A549 (cell line): ENCODE measurements at regions not wholly inside any gene's neighbourhood (a gene's known extent, or its start where the extent isn't known, plus 50 kb on each side); places are given as distances from the start of the nearest gene placed in this dataset.

Experiments
- ATAC-seq, 2 experiments: fragments of 200-7000 bp in 1 of 2; fragments of >200 bp in 1 of 2; cut with Nextera tagmentation in 1 of 2; cut with Tn5 transposase in 1 of 2; 3 replicates each; pipeline versions ENCODE4 v1.8.0 to v1.9.1; 2018 to 2020; ENCODE audit warnings: mild to moderate bottlenecking in 1 of 2, moderate library complexity in 1 of 2
- CTCF ChIA-PET: fragments of 300-600 bp; sonication (Branson Sonifier 250); formaldehyde crosslinking; extraction: SDS; loops from one replicate; lab custom pipeline; 2021; ENCODE audit warnings: antibody characterized with exemption, inconsistent platforms; lab: Yijun Ruan, JAX
- POLR2A ChIA-PET: fragments of 350-600 bp; formaldehyde crosslinking; extraction: SDS; loops from one replicate; lab custom pipeline; 2021; ENCODE audit warnings: antibody characterized with exemption, inconsistent platforms; lab: Yijun Ruan, JAX
- DNase-seq, 2 experiments: peaks; one replicate each; pipeline versions ENCODE4 v3.0.0 to v3.0.0-alpha.2; 2011 to 2016; ENCODE audit warnings: low read depth in 1 of 2, low spot score in 1 of 2
- FAIRE-seq: peaks from 2 replicates; lab custom pipeline; 2011; peaks lifted over from hg19 to GRCh38; lab: Jason Lieb, UNC
- H3K27ac ChIP-seq, 2 experiments: fragments of >200 bp; sonication (Bioruptor Twin); formaldehyde crosslinking; 3 replicates each; pipeline ENCODE4 v1.5.1; 2016 to 2017
- H3K4me1 ChIP-seq: fragments of >200 bp; sonication (Bioruptor Twin); formaldehyde crosslinking; 3 replicates; pipeline ENCODE4 v1.6.1; 2016
- H3K4me2 ChIP-seq: fragments of >200 bp; sonication (Bioruptor Twin); formaldehyde crosslinking; 3 replicates; pipeline ENCODE4 v1.6.1; 2016
- H3K4me3 ChIP-seq: fragments of >200 bp; sonication (Bioruptor Twin); formaldehyde crosslinking; 3 replicates; pipeline ENCODE4 v1.5.1; 2016
- H3K9me3 ChIP-seq: fragments of >200 bp; sonication (Bioruptor Twin); formaldehyde crosslinking; 3 replicates; pipeline ENCODE4 v1.6.1; 2016
- BHLHE40 ChIP-seq: IDR thresholded peaks from 2 replicates; pipeline ENCODE4 v1.6.1; 2012; ENCODE audit warnings: low read depth, low read length, inconsistent platforms
- CBX8 ChIP-seq: fragments of 200-600 bp; sonication (generic); IDR thresholded peaks from 2 replicates; pipeline ENCODE4 v1.6.1; 2016
- CHD4 ChIP-seq: fragments of 200-600 bp; sonication (generic); IDR thresholded peaks from 2 replicates; pipeline ENCODE4 v1.6.1; 2016; ENCODE audit warnings: antibody characterized with exemption, mild to moderate bottlenecking, borderline replicate concordance
- EHMT2 ChIP-seq: fragments of 200-600 bp; sonication (generic); IDR thresholded peaks from 2 replicates; pipeline ENCODE4 v1.6.1; 2016; ENCODE audit warnings: antibody characterized with exemption, low read depth, mild to moderate bottlenecking, moderate library complexity
- ESRRA ChIP-seq: fragments of 150-350 bp; IDR thresholded peaks from 2 replicates; pipeline ENCODE4 v1.6.1; 2014; ENCODE audit warnings: mild to moderate bottlenecking, low read length, borderline replicate concordance
- HOXA7 ChIP-seq: fragments of 250-450 bp; sonication (Bioruptor Pico); IDR thresholded peaks from 2 replicates; pipeline ENCODE4 v1.5.0; 2020; ENCODE audit warnings: mild to moderate bottlenecking, moderate library complexity
- HOXB5 ChIP-seq: fragments of 250-450 bp; sonication (Bioruptor Pico); IDR thresholded peaks from 2 replicates; pipeline ENCODE4 v1.5.0; 2020; ENCODE audit warnings: mild to moderate bottlenecking, moderate library complexity
- JUN ChIP-seq, 2 experiments: fragments of >200 bp; sonication (Bioruptor Twin); formaldehyde crosslinking; IDR thresholded peaks; 2 replicates in 1 of 2; 3 replicates in 1 of 2; pipeline ENCODE4 v1.6.1; 2016 to 2017
- JUNB ChIP-seq: fragments of >200 bp; sonication (Bioruptor Twin); formaldehyde crosslinking; IDR thresholded peaks from 2 replicates; pipeline ENCODE4 v1.6.1; 2016
- KDM5A ChIP-seq: fragments of 200-600 bp; sonication (generic); IDR thresholded peaks from 2 replicates; pipeline ENCODE4 v1.6.1; 2016; ENCODE audit warnings: antibody characterized with exemption, mild to moderate bottlenecking
- MAZ ChIP-seq: fragments of 150-350 bp; IDR thresholded peaks from 2 replicates; pipeline ENCODE4 v1.6.1; 2014; ENCODE audit warnings: antibody characterized with exemption, low read depth, low read length, borderline replicate concordance
- MYC ChIP-seq: IDR thresholded peaks from 2 replicates; pipeline ENCODE4 v1.6.1; 2012; ENCODE audit warnings: mild to moderate bottlenecking, inconsistent platforms, low read length, improper control_type of control experiment, borderline replicate concordance
- RFX5 ChIP-seq: fragments of 450-650 bp; IDR thresholded peaks from 2 replicates; pipeline ENCODE4 v1.7.1; 2014; ENCODE audit warnings: antibody characterized with exemption, mild to moderate bottlenecking, moderate library complexity
- ZFP36 ChIP-seq: fragments of 450-650 bp; IDR thresholded peaks from 2 replicates; pipeline ENCODE4 v1.6.1; 2014; ENCODE audit warnings: borderline replicate concordance; ENCODE audit not compliant: partially characterized antibody
- WGBS: methylation state at CpG from one replicate; pipeline ENCODE4 v1.1.6; 2017; ENCODE audit errors: missing lambda C conversion rate; 5-methylcytosine and 5-hydroxymethylcytosine counted together
- TF ChIP-seq, protein P1 (sequence below): IDR thresholded peaks from 2 replicates; pipeline ENCODE4 v1.6.1; 2012
- TF ChIP-seq, protein P2 (sequence below): fragments of 250-450 bp; sonication (Bioruptor Pico); IDR thresholded peaks from 2 replicates; pipeline ENCODE4 v1.5.0; 2021; ENCODE audit warnings: mild to moderate bottlenecking, moderate library complexity, borderline replicate concordance
- TF ChIP-seq, protein P3 (sequence below): fragments of 250-450 bp; sonication (Bioruptor Pico); IDR thresholded peaks from 2 replicates; pipeline ENCODE4 v1.5.0; 2020; ENCODE audit warnings: low read depth, mild to moderate bottlenecking, moderate library complexity
- TF ChIP-seq, protein P4 (sequence below): fragments of 150-350 bp; IDR thresholded peaks from 2 replicates; pipeline ENCODE4 v1.6.1; 2014; ENCODE audit warnings: low read depth, mild to moderate bottlenecking, low read length
- TF ChIP-seq, protein P5 (sequence below): fragments of >200 bp; sonication (Bioruptor Twin); formaldehyde crosslinking; IDR thresholded peaks from 3 replicates; pipeline ENCODE4 v1.5.1; 2016

DNA sequence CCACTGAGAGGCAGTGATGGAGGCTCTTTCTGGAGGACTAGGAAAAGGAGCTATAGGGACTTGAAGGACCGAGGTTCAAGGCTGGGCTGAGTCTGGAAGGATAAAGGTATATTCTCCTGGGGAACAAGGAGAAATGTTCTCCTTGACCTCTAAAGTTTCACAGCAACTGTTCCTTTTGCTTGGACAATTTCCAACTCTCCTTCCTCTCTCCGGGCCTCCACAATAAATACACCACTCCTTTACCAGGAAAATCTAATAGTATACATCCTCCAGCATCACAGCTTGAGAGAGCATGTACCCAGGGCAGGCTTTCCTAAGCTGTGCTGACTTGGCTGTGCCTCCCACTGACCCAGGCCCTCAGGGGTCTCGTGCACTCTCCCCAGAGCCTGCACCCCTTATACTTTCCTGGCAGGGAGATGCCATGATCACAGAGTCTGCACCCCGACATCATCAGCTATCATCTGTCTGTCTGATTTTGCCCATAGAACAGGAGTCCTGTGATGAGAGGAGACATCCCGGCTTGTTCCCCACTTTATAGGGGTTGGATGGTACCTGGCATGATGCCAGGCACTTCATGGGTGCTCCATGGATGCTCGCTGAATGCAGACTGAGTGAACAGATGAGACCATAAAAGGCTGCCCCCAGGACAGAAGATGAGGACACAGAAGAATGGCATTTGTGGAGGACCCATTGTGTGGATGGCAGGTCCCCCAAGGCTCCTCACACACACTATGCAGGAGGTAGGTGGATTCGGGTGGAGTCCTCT, 582.6 kb upstream of the CDH5 start:
- Histone ChIP-seq H3K4me2 (no peak overlapping the region), H3K27ac (no peak overlapping the region), H3K4me1 (no peaks in the 10 kb centered on the region), H3K9me3 (no peaks in the 10 kb centered on the region), H3K4me3 (no peak overlapping the region)
- WGBS = 4% methylated on average over 7 of the region's 7 CpGs
- CTCF ChIA-PET = no interaction called here
- POLR2A ChIA-PET = no interaction called here
- ATAC-seq (no peak), DNase-seq (no peak), FAIRE-seq (no peak)
- no peak for TF ChIP-seq MYC
- TF ChIP-seq, protein P1, sequence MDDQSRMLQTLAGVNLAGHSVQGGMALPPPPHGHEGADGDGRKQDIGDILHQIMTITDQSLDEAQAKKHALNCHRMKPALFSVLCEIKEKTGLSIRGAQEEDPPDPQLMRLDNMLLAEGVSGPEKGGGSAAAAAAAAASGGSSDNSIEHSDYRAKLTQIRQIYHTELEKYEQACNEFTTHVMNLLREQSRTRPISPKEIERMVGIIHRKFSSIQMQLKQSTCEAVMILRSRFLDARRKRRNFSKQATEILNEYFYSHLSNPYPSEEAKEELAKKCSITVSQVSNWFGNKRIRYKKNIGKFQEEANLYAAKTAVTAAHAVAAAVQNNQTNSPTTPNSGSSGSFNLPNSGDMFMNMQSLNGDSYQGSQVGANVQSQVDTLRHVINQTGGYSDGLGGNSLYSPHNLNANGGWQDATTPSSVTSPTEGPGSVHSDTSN = no peak
- TF ChIP-seq JUN (IDR thresholded peaks at IDR 0.05) = no peak
- TF ChIP-seq, protein P2, sequence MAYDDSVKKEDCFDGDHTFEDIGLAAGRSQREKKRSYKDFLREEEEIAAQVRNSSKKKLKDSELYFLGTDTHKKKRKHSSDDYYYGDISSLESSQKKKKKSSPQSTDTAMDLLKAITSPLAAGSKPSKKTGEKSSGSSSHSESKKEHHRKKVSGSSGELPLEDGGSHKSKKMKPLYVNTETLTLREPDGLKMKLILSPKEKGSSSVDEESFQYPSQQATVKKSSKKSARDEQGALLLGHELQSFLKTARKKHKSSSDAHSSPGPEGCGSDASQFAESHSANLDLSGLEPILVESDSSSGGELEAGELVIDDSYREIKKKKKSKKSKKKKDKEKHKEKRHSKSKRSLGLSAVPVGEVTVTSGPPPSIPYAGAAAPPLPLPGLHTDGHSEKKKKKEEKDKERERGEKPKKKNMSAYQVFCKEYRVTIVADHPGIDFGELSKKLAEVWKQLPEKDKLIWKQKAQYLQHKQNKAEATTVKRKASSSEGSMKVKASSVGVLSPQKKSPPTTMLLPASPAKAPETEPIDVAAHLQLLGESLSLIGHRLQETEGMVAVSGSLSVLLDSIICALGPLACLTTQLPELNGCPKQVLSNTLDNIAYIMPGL (CRISPR knock-in tag) = no peak
- TF ChIP-seq CBX8 = no peak
- no peak for TF ChIP-seq CHD4
- no peak for TF ChIP-seq MAZ
- TF ChIP-seq RFX5 = no peak
- TF ChIP-seq BHLHE40 = no peak
- TF ChIP-seq KDM5A = no peak
- TF ChIP-seq, protein P3, sequence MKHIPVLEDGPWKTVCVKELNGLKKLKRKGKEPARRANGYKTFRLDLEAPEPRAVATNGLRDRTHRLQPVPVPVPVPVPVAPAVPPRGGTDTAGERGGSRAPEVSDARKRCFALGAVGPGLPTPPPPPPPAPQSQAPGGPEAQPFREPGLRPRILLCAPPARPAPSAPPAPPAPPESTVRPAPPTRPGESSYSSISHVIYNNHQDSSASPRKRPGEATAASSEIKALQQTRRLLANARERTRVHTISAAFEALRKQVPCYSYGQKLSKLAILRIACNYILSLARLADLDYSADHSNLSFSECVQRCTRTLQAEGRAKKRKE (CRISPR knock-in tag) = no peak
- TF ChIP-seq HOXA7 (CRISPR knock-in tag) = no peak

DNA sequence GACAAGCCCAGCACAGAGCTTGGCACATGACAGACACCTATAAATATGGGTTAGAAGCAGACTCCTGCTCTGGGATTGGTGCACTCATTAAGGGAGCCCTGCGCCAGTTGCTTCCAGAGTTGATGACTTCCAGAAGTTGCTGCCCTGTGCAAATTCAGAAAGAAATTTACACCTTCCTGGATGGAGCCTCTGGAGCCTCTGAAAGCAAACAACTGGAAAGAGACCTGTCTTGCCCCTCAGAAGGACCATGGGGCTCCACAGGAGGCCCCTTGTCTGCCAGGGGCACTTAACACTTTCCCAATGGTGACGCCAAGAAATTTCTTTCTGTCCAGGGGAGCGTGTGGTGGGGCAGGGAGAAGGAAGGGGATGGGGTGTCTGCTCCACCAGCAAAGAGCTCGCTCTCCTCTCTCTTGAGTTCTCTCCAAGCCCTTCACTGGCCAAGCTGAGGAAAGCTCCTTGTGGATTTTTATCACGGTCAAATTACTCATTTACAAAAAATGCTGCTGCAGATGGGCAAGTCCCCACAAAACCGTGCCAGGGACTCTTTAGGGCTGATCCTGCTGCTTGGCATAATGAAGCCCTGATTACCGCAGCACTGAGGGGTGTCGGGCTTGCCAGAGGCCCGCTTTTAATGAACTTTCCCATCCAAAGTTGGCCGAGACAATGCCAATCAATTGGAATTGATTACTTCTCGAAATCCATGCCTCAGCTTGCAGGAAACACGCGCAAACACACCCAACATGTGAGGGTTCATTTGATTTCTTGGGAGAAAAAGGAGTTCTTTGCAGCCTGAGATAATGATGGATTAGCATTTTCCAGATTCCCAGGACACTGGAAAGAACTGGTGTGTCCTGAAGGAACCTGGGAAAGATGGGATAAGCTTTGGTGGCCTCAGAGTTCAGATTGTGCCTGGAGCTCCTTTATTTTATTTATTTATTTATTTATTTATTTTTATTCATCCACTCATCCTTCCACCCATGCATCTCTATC, 583.6 kb upstream of the CDH5 start:
- H3K27ac ChIP-seq = no peak overlapping the region

More for the DNA sequence above, 583.6 kb upstream of the CDH5 start:
- ChIA-PET CTCF (no interaction called here), POLR2A (no interaction called here)
- ATAC-seq (no peak), FAIRE-seq (no peak), DNase-seq (no peak)
- TF ChIP-seq, protein P4, sequence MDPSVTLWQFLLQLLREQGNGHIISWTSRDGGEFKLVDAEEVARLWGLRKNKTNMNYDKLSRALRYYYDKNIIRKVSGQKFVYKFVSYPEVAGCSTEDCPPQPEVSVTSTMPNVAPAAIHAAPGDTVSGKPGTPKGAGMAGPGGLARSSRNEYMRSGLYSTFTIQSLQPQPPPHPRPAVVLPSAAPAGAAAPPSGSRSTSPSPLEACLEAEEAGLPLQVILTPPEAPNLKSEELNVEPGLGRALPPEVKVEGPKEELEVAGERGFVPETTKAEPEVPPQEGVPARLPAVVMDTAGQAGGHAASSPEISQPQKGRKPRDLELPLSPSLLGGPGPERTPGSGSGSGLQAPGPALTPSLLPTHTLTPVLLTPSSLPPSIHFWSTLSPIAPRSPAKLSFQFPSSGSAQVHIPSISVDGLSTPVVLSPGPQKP = no peak
- TF ChIP-seq ZFP36 = no peak
- TF ChIP-seq JUNB = no peak
- TF ChIP-seq HOXB5 (CRISPR knock-in tag) = no peak
- TF ChIP-seq, protein P5, sequence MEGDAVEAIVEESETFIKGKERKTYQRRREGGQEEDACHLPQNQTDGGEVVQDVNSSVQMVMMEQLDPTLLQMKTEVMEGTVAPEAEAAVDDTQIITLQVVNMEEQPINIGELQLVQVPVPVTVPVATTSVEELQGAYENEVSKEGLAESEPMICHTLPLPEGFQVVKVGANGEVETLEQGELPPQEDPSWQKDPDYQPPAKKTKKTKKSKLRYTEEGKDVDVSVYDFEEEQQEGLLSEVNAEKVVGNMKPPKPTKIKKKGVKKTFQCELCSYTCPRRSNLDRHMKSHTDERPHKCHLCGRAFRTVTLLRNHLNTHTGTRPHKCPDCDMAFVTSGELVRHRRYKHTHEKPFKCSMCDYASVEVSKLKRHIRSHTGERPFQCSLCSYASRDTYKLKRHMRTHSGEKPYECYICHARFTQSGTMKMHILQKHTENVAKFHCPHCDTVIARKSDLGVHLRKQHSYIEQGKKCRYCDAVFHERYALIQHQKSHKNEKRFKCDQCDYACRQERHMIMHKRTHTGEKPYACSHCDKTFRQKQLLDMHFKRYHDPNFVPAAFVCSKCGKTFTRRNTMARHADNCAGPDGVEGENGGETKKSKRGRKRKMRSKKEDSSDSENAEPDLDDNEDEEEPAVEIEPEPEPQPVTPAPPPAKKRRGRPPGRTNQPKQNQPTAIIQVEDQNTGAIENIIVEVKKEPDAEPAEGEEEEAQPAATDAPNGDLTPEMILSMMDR = no peak
- TF ChIP-seq EHMT2 = no peak
- no peak for TF ChIP-seq ESRRA
- 11% methylated on average over 13 of the region's 13 CpGs for WGBS
- H3K4me1 ChIP-seq = no peaks in the 10 kb centered on the region
- no peak overlapping the region for H3K4me2 ChIP-seq
- H3K9me3 ChIP-seq = no peaks in the 10 kb centered on the region
- H3K4me3 ChIP-seq = no peak overlapping the region
